Suprapubic skin (tissue), 4 donors: ENCODE measurements at regions not wholly inside any gene's neighbourhood (a gene's known extent, or its start where the extent isn't known, plus 50 kb on each side); places are given as distances from the start of the nearest gene placed in this dataset.

Experiments used
- EP300 ChIP-seq: sonication (generic); formaldehyde crosslinking; IDR thresholded peaks from one replicate; pipeline ENCODE4 v1.6.1; 2017; ENCODE audit warnings: antibody characterized with exemption
- POLR2A ChIP-seq, 2 donors: fragments of 450-650 bp; IDR thresholded peaks; one replicate each; pipeline ENCODE4 v1.6.1; 2017; ENCODE audit warnings: antibody characterized with exemption in 2 of 2, mild to moderate bottlenecking in 2 of 2, moderate library complexity in 2 of 2
- POLR2AphosphoS5 ChIP-seq, 3 donors: sonication (generic); formaldehyde crosslinking; IDR thresholded peaks; one replicate each; pipeline ENCODE4 v1.6.1; 2017; ENCODE audit warnings: antibody characterized with exemption in 3 of 3
- TF ChIP-seq, protein P1 (sequence below), 2 donors: fragments of 200-600 bp in 1 of 2; fragments of 450-650 bp in 1 of 2; sonication (generic) in 1 of 2; IDR thresholded peaks; one replicate each; pipeline ENCODE4 v1.5.1; 2016 to 2019; ENCODE audit warnings: antibody characterized with exemption in 2 of 2, mild to moderate bottlenecking in 1 of 2, moderate library complexity in 1 of 2

DNA sequence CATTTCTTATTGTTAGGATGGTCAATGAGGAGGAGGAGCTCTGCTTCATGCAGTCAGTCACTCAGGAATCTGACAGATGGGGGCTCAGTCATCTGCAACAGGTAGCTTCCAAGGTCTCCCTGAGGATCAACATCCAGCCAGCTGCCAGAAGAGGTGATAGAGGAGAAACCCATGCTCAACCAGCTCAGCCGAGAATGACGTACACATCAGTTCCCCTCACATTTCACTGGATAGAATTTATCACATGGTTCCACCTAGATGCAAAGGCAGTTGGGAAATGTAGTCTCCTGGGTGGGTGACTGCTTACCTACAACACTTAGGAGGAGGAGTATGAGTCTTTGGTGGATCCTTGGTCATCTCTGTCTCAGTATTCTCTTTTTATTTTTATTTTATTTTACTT is 144.5 kb downstream of the CEBPB start:
- TF ChIP-seq, protein P1, sequence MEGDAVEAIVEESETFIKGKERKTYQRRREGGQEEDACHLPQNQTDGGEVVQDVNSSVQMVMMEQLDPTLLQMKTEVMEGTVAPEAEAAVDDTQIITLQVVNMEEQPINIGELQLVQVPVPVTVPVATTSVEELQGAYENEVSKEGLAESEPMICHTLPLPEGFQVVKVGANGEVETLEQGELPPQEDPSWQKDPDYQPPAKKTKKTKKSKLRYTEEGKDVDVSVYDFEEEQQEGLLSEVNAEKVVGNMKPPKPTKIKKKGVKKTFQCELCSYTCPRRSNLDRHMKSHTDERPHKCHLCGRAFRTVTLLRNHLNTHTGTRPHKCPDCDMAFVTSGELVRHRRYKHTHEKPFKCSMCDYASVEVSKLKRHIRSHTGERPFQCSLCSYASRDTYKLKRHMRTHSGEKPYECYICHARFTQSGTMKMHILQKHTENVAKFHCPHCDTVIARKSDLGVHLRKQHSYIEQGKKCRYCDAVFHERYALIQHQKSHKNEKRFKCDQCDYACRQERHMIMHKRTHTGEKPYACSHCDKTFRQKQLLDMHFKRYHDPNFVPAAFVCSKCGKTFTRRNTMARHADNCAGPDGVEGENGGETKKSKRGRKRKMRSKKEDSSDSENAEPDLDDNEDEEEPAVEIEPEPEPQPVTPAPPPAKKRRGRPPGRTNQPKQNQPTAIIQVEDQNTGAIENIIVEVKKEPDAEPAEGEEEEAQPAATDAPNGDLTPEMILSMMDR (IDR thresholded peaks at IDR 0.05): no peak
- TF ChIP-seq POLR2A (IDR thresholded peaks at IDR 0.05): no peak
- no peak for TF ChIP-seq EP300
- no peak for TF ChIP-seq POLR2AphosphoS5 (IDR thresholded peaks at IDR 0.05)
